Astrocyte (in vitro differentiated cells and primary cell): ENCODE measurements at regions not wholly inside any gene's neighbourhood (a gene's known extent, or its start where the extent isn't known, plus 50 kb on each side); places are given as distances from the start of the nearest gene placed in this dataset.

ENCODE experiments used
- DNase-seq: peaks from one replicate; pipeline ENCODE4 v3.0.0-alpha.2; 2010; ENCODE audit warnings: low read depth
- FAIRE-seq: peaks from 2 replicates; lab custom pipeline; 2011; peaks lifted over from hg19 to GRCh38; lab: Jason Lieb, UNC
- H2AFZ ChIP-seq: 2 replicates; pipeline ENCODE4 v1.6.0; 2012; ENCODE audit warnings: low read depth, low read length, inconsistent platforms
- H3K27ac ChIP-seq: 2 replicates; pipeline ENCODE4 v1.5.1; 2011; ENCODE audit warnings: low read depth, low read length, inconsistent platforms
- H3K27me3 ChIP-seq: 2 replicates; pipeline ENCODE4 v1.6.0; 2011; ENCODE audit warnings: low read length, inconsistent platforms; ENCODE audit not compliant: insufficient read depth
- H3K36me3 ChIP-seq: 2 replicates; pipeline ENCODE4 v1.5.1; 2011; ENCODE audit warnings: low read length, inconsistent platforms; ENCODE audit not compliant: insufficient read depth
- H3K4me1 ChIP-seq: 2 replicates; pipeline ENCODE4 v1.5.1; 2011; ENCODE audit warnings: low read length, inconsistent platforms; ENCODE audit not compliant: insufficient read depth
- H3K4me2 ChIP-seq: 2 replicates; pipeline ENCODE4 v1.6.0; 2012; ENCODE audit warnings: low read length, inconsistent platforms
- H3K4me3 ChIP-seq: 2 replicates; pipeline ENCODE4 v1.5.1; 2011; ENCODE audit warnings: low read depth, mild to moderate bottlenecking, low read length, inconsistent platforms; ENCODE audit not compliant: insufficient read depth
- H3K79me2 ChIP-seq: 2 replicates; pipeline ENCODE4 v1.6.0; 2012; ENCODE audit warnings: mild to moderate bottlenecking, low read length, inconsistent platforms; ENCODE audit not compliant: insufficient read depth
- H3K9ac ChIP-seq: 2 replicates; pipeline ENCODE4 v1.6.0; 2012; ENCODE audit warnings: mild to moderate bottlenecking, low read length, inconsistent platforms
- H3K9me3 ChIP-seq: 2 replicates; pipeline ENCODE4 v1.5.1; 2012; ENCODE audit warnings: low read depth, mild to moderate bottlenecking, low read length, inconsistent platforms; ENCODE audit not compliant: insufficient read depth
- H4K20me1 ChIP-seq: 2 replicates; pipeline ENCODE4 v1.6.0; 2012; ENCODE audit warnings: low read length, inconsistent platforms; ENCODE audit not compliant: insufficient read depth
- H3K27ac Mint-ChIP-seq: one replicate; pipeline ENCODE4 v1.8.0; 2021; ENCODE audit warnings: mild to moderate bottlenecking, mixed read lengths; ENCODE audit not compliant: unreplicated experiment
- H3K27me3 Mint-ChIP-seq: one replicate; pipeline ENCODE4 v1.8.0; 2021; ENCODE audit warnings: low read depth, mixed read lengths; ENCODE audit not compliant: unreplicated experiment
- H3K36me3 Mint-ChIP-seq: one replicate; pipeline ENCODE4 v1.8.0; 2021; ENCODE audit warnings: low read depth, mixed read lengths; ENCODE audit not compliant: unreplicated experiment
- H3K4me1 Mint-ChIP-seq: one replicate; pipeline ENCODE4 v1.8.0; 2021; ENCODE audit warnings: low read depth, mixed read lengths; ENCODE audit not compliant: unreplicated experiment
- H3K4me3 Mint-ChIP-seq: one replicate; pipeline ENCODE4 v1.8.0; 2021; ENCODE audit warnings: mild to moderate bottlenecking, moderate library complexity, mixed read lengths; ENCODE audit not compliant: unreplicated experiment
- H3K9me3 Mint-ChIP-seq: one replicate; pipeline ENCODE4 v1.8.0; 2021; ENCODE audit warnings: mild to moderate bottlenecking, mixed read lengths; ENCODE audit not compliant: unreplicated experiment
- EZH2 ChIP-seq: IDR thresholded peaks from 2 replicates; pipeline ENCODE4 v1.6.1; 2012; ENCODE audit warnings: mild to moderate bottlenecking, low read length, inconsistent platforms; ENCODE audit not compliant: insufficient read depth
- TF ChIP-seq, protein P1 (sequence below): IDR thresholded peaks from 2 replicates; pipeline ENCODE4 v1.5.1; 2011; ENCODE audit warnings: low read depth, mild to moderate bottlenecking, inconsistent platforms, low read length, moderate library complexity; ENCODE audit not compliant: insufficient read depth

DNA sequence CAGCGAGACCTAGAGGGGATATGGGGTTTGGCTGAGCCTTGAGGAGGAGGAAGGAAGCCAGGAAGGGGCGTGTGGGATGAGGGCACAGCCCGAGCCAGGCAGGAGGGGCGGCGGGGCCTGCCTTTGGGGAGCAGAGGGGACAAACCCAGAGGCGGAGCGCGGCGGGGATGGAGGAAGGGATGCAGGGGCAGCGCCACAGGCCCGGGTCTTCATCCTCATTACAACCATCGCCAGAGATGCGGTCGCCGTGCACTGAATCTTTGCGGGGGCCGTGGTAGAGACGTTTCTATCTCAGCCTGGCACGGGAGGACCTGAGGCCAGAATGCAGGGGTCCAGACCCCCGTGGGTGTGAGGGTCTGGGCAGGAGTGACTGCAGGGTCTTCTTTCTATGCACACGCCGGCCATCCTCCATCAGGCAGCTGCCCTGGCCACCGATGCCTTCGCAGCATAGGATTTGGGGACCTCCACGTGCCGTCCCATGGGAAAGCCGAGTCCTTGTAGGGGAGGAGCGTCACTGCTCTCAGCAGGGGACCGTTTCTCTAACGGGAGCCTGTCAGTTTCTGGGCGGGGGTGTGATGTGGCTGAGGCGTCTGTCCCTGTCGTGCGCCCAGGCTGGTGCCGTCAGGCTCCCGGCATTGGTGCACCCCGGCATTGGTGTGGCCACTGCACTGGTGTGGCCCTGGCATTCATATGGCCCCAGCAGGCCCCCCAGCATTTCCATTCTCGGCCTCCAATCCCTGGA, 1267.9 kb downstream of the BRD1 start:
- Mint-ChIP-seq H3K4me1 (peaks cover 8% of the 10 kb centered on the region), H3K36me3 (no peaks in the 10 kb centered on the region), H3K27ac (no peak overlapping the region), H3K4me3 (no peak overlapping the region), H3K27me3 (peaks cover 17% of the 10 kb centered on the region), H3K9me3 (no peaks in the 10 kb centered on the region)
- H3K4me3 ChIP-seq = no peak overlapping the region
- no peaks in the 10 kb centered on the region for H3K27me3 ChIP-seq
- no peak overlapping the region for H3K4me2 ChIP-seq
- no peaks in the 10 kb centered on the region for H3K9me3 ChIP-seq
- DNase-seq = no peak
- no peaks in the 10 kb centered on the region for H4K20me1 ChIP-seq
- H2AFZ ChIP-seq = no peak overlapping the region
- no peak overlapping the region for H3K9ac ChIP-seq
- no peaks in the 10 kb centered on the region for H3K36me3 ChIP-seq
- TF ChIP-seq EZH2 = no peak
- TF ChIP-seq, protein P1, sequence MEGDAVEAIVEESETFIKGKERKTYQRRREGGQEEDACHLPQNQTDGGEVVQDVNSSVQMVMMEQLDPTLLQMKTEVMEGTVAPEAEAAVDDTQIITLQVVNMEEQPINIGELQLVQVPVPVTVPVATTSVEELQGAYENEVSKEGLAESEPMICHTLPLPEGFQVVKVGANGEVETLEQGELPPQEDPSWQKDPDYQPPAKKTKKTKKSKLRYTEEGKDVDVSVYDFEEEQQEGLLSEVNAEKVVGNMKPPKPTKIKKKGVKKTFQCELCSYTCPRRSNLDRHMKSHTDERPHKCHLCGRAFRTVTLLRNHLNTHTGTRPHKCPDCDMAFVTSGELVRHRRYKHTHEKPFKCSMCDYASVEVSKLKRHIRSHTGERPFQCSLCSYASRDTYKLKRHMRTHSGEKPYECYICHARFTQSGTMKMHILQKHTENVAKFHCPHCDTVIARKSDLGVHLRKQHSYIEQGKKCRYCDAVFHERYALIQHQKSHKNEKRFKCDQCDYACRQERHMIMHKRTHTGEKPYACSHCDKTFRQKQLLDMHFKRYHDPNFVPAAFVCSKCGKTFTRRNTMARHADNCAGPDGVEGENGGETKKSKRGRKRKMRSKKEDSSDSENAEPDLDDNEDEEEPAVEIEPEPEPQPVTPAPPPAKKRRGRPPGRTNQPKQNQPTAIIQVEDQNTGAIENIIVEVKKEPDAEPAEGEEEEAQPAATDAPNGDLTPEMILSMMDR = no peak
- no peak overlapping the region for H3K27ac ChIP-seq
- FAIRE-seq = no peak
- H3K4me1 ChIP-seq = no peaks in the 10 kb centered on the region
- no peaks in the 10 kb centered on the region for H3K79me2 ChIP-seq

DNA sequence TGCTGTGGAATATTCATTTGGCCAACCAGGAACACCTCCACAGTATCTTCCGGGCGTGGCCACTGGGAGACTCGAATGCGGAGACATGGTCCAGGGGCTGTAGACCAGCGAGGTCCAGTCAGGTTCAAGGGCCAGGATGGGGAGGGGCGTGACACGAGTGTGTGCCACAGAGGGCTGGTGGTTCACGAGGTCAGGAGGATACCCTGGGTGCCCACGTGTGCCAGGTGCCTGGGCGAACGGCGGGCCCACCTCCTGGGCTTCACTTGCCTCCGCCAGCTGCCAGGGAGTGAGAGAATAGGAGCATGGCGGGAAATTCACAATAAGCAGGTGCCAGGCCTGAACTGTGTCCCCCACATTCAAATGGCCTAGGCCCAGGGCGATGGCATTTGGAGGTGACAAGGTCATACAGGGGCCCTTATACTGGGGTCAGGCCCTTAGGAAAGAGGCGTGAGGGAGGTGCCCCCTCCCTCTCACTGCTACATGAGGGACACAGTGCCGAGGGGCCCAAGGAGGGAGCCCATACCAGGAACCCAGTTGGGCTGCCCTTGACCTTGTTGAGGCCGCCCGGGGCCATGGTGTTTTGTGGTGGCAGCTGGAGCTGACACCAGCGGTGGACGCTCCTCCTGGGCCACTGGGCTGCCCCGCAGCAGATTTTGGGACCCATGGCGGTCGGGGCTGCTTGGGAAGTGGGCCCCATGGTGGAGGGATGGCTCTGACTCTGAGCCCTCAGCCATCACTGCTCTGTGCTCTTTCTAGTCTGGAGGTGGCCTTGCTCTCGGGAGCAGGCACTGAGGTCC, 1268.9 kb downstream of the BRD1 start:
- H3K9ac ChIP-seq = no peak overlapping the region
- Mint-ChIP-seq H3K36me3 (no peaks in the 10 kb centered on the region), H3K27me3 (peaks cover 18% of the 10 kb centered on the region), H3K4me3 (no peak overlapping the region), H3K4me1 (peaks cover 8% of the 10 kb centered on the region), H3K27ac (no peak overlapping the region), H3K9me3 (no peaks in the 10 kb centered on the region)
- DNase-seq (no peak), FAIRE-seq (no peak)
- no peaks in the 10 kb centered on the region for H4K20me1 ChIP-seq
- H2AFZ ChIP-seq = no peak overlapping the region
- H3K27ac ChIP-seq = no peak overlapping the region
- no peaks in the 10 kb centered on the region for H3K27me3 ChIP-seq
- H3K36me3 ChIP-seq = no peaks in the 10 kb centered on the region
- H3K79me2 ChIP-seq = no peaks in the 10 kb centered on the region
- H3K9me3 ChIP-seq = no peaks in the 10 kb centered on the region
- no peaks in the 10 kb centered on the region for H3K4me1 ChIP-seq
- H3K4me3 ChIP-seq = no peak overlapping the region
- H3K4me2 ChIP-seq = no peak overlapping the region
- TF ChIP-seq EZH2 = no peak
- TF ChIP-seq, protein P1 = no peak

- Mint-ChIP-seq H3K36me3 (no peaks in the 10 kb centered on the region), H3K4me3 (no peak overlapping the region), H3K9me3 (no peaks in the 10 kb centered on the region), H3K4me1 (peaks cover 8% of the 10 kb centered on the region), H3K27me3 (peaks cover 22% of the 10 kb centered on the region), H3K27ac (no peak overlapping the region)
- Histone ChIP-seq H3K79me2 (no peaks in the 10 kb centered on the region), H3K4me1 (no peaks in the 10 kb centered on the region), H3K36me3 (no peaks in the 10 kb centered on the region), H2AFZ (no peak overlapping the region), H3K27me3 (no peaks in the 10 kb centered on the region), H3K27ac (no peak overlapping the region), H3K4me3 (no peak overlapping the region), H4K20me1 (no peaks in the 10 kb centered on the region), H3K4me2 (no peak overlapping the region), H3K9ac (no peak overlapping the region), H3K9me3 (no peaks in the 10 kb centered on the region)
- no peak for TF ChIP-seq EZH2
- TF ChIP-seq, protein P1 = no peak
- no peak for FAIRE-seq
- DNase-seq = no peak
Observed at GRCh38 chr22:48558016-48558415, 1269.7 kb downstream of the BRD1 start.
